ENCODE measurements at regions not wholly inside any gene's neighbourhood (a gene's known extent, or its start where the extent isn't known, plus 50 kb on each side); places are given as distances from the start of the nearest gene placed in this dataset.

GRCh38 chr5:74535926-74536325 is 104.6 kb downstream of the ENC1 start:
- H3K36me3 ChIP-seq (ENCODE audit: low read depth, low read length) = no peaks in the 10 kb centered on the region
- H2AFZ ChIP-seq (ENCODE audit: low read length) = no peak overlapping the region
- H3K4me2 ChIP-seq (ENCODE audit: low read length) = no peak overlapping the region
- H3K4me3 ChIP-seq (ENCODE audit: low read length) = no peak overlapping the region
- no peaks in the 10 kb centered on the region for H3K27me3 ChIP-seq (ENCODE audit: low read length)
- no peaks in the 10 kb centered on the region for H3K79me2 ChIP-seq (ENCODE audit: low read length)
- H3K27ac ChIP-seq (ENCODE audit: low read length) = no peak overlapping the region
- no peaks in the 10 kb centered on the region for H4K20me1 ChIP-seq (ENCODE audit: low read length)
- ChIA-PET CTCF (no interaction called here), POLR2A (ENCODE audit: unreplicated experiment) (no interaction called here)
- no peak for DNase-seq
- intact Hi-C loops (cut with micrococcal nuclease) = no loop called here
- no peaks in the 10 kb centered on the region for H3K9me2 ChIP-seq (replicated peaks; ENCODE audit: low read length)
- no peak for ATAC-seq
- no peak overlapping the region for H3K9ac ChIP-seq (ENCODE audit: low read length)
- TF ChIP-seq EZH2phosphoT487 (IDR thresholded peaks at IDR 0.05; ENCODE audit: borderline replicate concordance, low read length) = no peak
- no peak for TF ChIP-seq CTCF (conservative IDR thresholded peaks at IDR 0.05; ENCODE audit: low read depth, low read length)
- no peak for TF ChIP-seq EZH2 (IDR thresholded peaks at IDR 0.05; ENCODE audit: low read length, unreplicated experiment)
- H3K9me3 ChIP-seq (ENCODE audit: low read length) = no peaks in the 10 kb centered on the region
- peaks cover 3% of the 10 kb centered on the region for H3F3A ChIP-seq (ENCODE audit: low read length, unreplicated experiment)
- BruUV-seq (replicated peaks) = no TSS peak
- peaks cover 6% of the 10 kb centered on the region for H3K4me1 ChIP-seq (ENCODE audit: insufficient read depth, low read length)

DNA sequence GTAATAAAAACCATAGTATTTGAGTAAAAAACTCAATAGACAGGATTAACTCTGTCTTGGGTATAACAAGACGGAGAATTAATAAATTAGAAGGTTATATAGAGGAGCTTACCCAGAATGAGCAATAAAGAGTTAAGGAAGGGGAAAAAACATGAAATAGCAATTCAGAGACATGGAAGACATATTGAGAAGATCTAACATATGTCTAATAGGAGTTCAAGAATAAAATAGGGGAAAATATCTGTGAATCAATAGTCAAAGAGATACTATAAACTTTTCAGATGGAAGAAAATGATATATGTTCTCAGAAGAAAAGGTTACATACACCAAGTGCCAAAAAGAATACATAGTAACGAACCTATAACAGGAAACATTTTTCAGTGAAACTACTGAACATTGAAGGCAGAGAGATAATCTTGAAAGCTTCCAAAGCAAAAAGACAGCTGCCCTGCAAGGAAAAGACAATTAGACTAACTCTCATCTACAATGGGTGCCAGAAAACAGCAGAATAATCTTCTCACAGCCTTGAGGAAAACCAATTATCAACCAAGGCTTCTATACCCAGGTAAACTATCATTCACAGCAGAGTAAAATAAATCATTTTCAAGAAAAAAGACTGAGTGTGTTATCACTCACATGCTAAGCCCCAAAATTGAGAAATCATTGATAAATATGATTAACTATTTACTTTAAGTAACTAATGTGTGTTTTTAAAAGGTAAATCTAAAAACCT is 106.0 kb downstream of the ENC1 start:
- no peak overlapping the region for H2AFZ ChIP-seq (ENCODE audit: low read length)
- ChIA-PET CTCF (no interaction called here), POLR2A (ENCODE audit: unreplicated experiment) (no interaction called here)
- H3K9me3 ChIP-seq (ENCODE audit: low read length) = no peaks in the 10 kb centered on the region
- TF ChIP-seq EZH2 (IDR thresholded peaks at IDR 0.05; ENCODE audit: low read length, unreplicated experiment) = no peak
- TF ChIP-seq CTCF (conservative IDR thresholded peaks at IDR 0.05; ENCODE audit: low read depth, low read length) = no peak
- no peak for TF ChIP-seq EZH2phosphoT487 (IDR thresholded peaks at IDR 0.05; ENCODE audit: borderline replicate concordance, low read length)
- no peak overlapping the region for H3K4me3 ChIP-seq (ENCODE audit: low read length)
- H3K27me3 ChIP-seq (ENCODE audit: low read length) = no peaks in the 10 kb centered on the region
- no TSS peak for BruUV-seq (replicated peaks)
- H4K20me1 ChIP-seq (ENCODE audit: low read length) = no peaks in the 10 kb centered on the region
- H3K79me2 ChIP-seq (ENCODE audit: low read length) = no peaks in the 10 kb centered on the region
- intact Hi-C loops (cut with micrococcal nuclease) = no loop called here
- H3K9ac ChIP-seq (ENCODE audit: low read length) = no peak overlapping the region
- ATAC-seq (no peak), DNase-seq (no peak)
- H3K4me1 ChIP-seq (ENCODE audit: insufficient read depth, low read length) = peaks cover 11% of the 10 kb centered on the region
- H3K9me2 ChIP-seq (replicated peaks; ENCODE audit: low read length) = no peaks in the 10 kb centered on the region
- no peak overlapping the region for H3K4me2 ChIP-seq (ENCODE audit: low read length)
- H3K27ac ChIP-seq (ENCODE audit: low read length) = no peak overlapping the region
- H3F3A ChIP-seq (ENCODE audit: low read length, unreplicated experiment) = no peaks in the 10 kb centered on the region
- no peaks in the 10 kb centered on the region for H3K36me3 ChIP-seq (ENCODE audit: low read depth, low read length)

DNA sequence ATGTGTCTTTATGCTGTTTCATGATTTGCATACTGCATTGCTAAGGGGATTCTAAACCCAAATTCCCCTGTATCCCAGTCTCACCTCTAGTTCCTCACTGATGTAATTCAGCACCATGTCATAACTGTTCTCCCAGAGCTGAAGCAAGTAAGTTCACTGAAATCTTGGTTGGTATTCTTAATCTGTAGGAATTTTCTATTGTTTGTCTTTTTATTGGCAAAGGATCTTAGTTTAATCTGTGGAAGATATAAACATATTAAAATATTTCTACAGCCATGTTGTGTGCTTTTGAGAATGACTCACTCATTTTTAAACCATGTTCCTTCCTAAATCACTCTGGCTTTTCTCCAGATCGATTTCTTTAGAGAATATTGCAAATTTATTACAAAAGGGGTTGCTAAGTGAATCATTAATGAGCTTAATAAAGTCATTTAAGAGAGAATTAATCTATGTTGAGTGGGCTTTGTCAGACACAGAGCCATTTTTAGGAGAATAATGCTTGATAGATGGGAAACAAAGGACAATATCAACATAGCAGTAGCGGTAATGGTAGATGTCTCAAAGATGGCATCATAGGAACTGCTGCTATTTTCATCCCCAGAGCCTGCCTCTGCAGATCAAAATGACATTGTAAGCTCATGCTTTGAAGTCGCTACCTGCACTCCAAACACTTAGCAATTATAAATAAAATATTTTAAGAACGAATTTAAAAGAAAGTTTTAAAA is 110.0 kb downstream of the ENC1 start:
- H3K36me3 ChIP-seq (ENCODE audit: low read depth, low read length) = no peaks in the 10 kb centered on the region
- no peak overlapping the region for H3K9ac ChIP-seq (ENCODE audit: low read length)
- no peaks in the 10 kb centered on the region for H3F3A ChIP-seq (ENCODE audit: low read length, unreplicated experiment)
- no peaks in the 10 kb centered on the region for H3K9me2 ChIP-seq (replicated peaks; ENCODE audit: low read length)
- no peak overlapping the region for H2AFZ ChIP-seq (ENCODE audit: low read length)
- H3K27me3 ChIP-seq (ENCODE audit: low read length) = peaks cover 6% of the 10 kb centered on the region; the same call in 1 of the 2 replicates
- ATAC-seq (peak; percentile 74), DNase-seq (peak; percentile 49)
- no peak overlapping the region for H3K4me3 ChIP-seq (ENCODE audit: low read length)
- TF ChIP-seq EZH2 (IDR thresholded peaks at IDR 0.05; ENCODE audit: low read length, unreplicated experiment) (no peak), EZH2phosphoT487 (IDR thresholded peaks at IDR 0.05; ENCODE audit: borderline replicate concordance, low read length) (no peak), CTCF (conservative IDR thresholded peaks at IDR 0.05; ENCODE audit: low read depth, low read length) (no peak)
- H3K79me2 ChIP-seq (ENCODE audit: low read length) = no peaks in the 10 kb centered on the region
- no peak overlapping the region for H3K4me2 ChIP-seq (ENCODE audit: low read length)
- H4K20me1 ChIP-seq (ENCODE audit: low read length) = no peaks in the 10 kb centered on the region
- no peaks in the 10 kb centered on the region for H3K9me3 ChIP-seq (ENCODE audit: low read length)
- BruUV-seq (replicated peaks) = no TSS peak
- POLR2A ChIA-PET (ENCODE audit: unreplicated experiment) = no interaction called here
- H3K27ac ChIP-seq (ENCODE audit: low read length) = no peak overlapping the region
- peaks cover 11% of the 10 kb centered on the region for H3K4me1 ChIP-seq (ENCODE audit: insufficient read depth, low read length)
- intact Hi-C loops (cut with micrococcal nuclease) = no loop called here
- CTCF ChIA-PET = no interaction called here
